K562 (cell line): ENCODE measurements at regions not wholly inside any gene's neighbourhood (a gene's known extent, or its start where the extent isn't known, plus 50 kb on each side); places are given as distances from the start of the nearest gene placed in this dataset.

ENCODE experiments used
- BCOR ChIP-seq: fragments of 450-650 bp; IDR thresholded peaks from 2 replicates; pipeline ENCODE4 v1.6.1; 2016
- CAMTA2 ChIP-seq: fragments of 250-450 bp; sonication (Bioruptor Pico); conservative IDR thresholded peaks from 2 replicates; pipeline ENCODE4 v1.5.1; 2022
- EHMT2 ChIP-seq: fragments of 450-650 bp; IDR thresholded peaks from 2 replicates; pipeline ENCODE4 v1.6.1; 2018; ENCODE audit warnings: antibody characterized with exemption
- EZH2 ChIP-seq: IDR thresholded peaks from 2 replicates; pipeline ENCODE4 v1.6.1; 2012; ENCODE audit warnings: low read depth, mild to moderate bottlenecking, inconsistent platforms, low read length, borderline replicate concordance
- HES1 ChIP-seq: fragments of 450-650 bp; IDR thresholded peaks from 2 replicates; pipeline ENCODE4 v1.6.1; 2016; ENCODE audit warnings: low read depth, mild to moderate bottlenecking, moderate library complexity
- KLF6 ChIP-seq: fragments of 250-450 bp; sonication (Bioruptor Pico); IDR thresholded peaks from 2 replicates; pipeline ENCODE4 v1.4.0; 2020; ENCODE audit warnings: mild to moderate bottlenecking, moderate library complexity, borderline replicate concordance
- MAZ ChIP-seq, 2 experiments: fragments of 450-650 bp in 1 of 2; sonication (generic) in 1 of 2; formaldehyde crosslinking; IDR thresholded peaks in 1 of 2; conservative IDR thresholded peaks in 1 of 2; 2 replicates each; pipeline versions ENCODE4 v1.4.0 to v1.5.0; 2020; ENCODE audit warnings: mild to moderate bottlenecking in 1 of 2, missing genetic modification reagents in 1 of 2
- SMC3 ChIP-seq: conservative IDR thresholded peaks from 2 replicates; pipeline ENCODE4 v1.6.1; 2011; ENCODE audit warnings: low read depth, low read length, improper control_type of control experiment; ENCODE audit not compliant: insufficient read depth
- SRSF3 ChIP-seq: fragments of 200-400 bp; formaldehyde crosslinking; IDR thresholded peaks from 2 replicates; pipeline ENCODE4 v1.6.1; 2016; ENCODE audit warnings: mild to moderate bottlenecking, low read length, moderate library complexity; ENCODE audit not compliant: insufficient read depth
- TOE1 ChIP-seq, 2 experiments: fragments of 450-650 bp in 1 of 2; sonication (generic) in 1 of 2; formaldehyde crosslinking in 1 of 2; IDR thresholded peaks; 2 replicates each; pipeline versions ENCODE4 v1.7.1 to v1.8.0; 2016 to 2022; ENCODE audit warnings: borderline replicate concordance in 2 of 2, mild to moderate bottlenecking in 2 of 2, antibody characterized with exemption in 1 of 2, inconsistent platforms in 1 of 2, low read depth in 1 of 2, missing genetic modification reagents in 1 of 2, moderate library complexity in 1 of 2
- ZBTB12 ChIP-seq: fragments of 250-450 bp; sonication (Bioruptor Pico); IDR thresholded peaks from 2 replicates; pipeline ENCODE4 v1.4.0; 2020
- ZNF174 ChIP-seq: fragments of 250-450 bp; sonication (Bioruptor Pico); IDR thresholded peaks from 2 replicates; pipeline ENCODE4 v1.4.0; 2020; ENCODE audit warnings: mild to moderate bottlenecking
- ZNF212 ChIP-seq: fragments of 450-650 bp; formaldehyde crosslinking; IDR thresholded peaks from 2 replicates; pipeline ENCODE4 v1.4.0; 2020; ENCODE audit warnings: mild to moderate bottlenecking
- ZNF239 ChIP-seq: fragments of 250-450 bp; sonication (Bioruptor Pico); IDR thresholded peaks from 2 replicates; pipeline ENCODE4 v1.4.0; 2020; ENCODE audit warnings: mild to moderate bottlenecking
- TF ChIP-seq, protein P1 (sequence below): fragments of 450-650 bp; formaldehyde crosslinking; IDR thresholded peaks from 2 replicates; pipeline ENCODE4 v1.4.0; 2020; ENCODE audit warnings: mild to moderate bottlenecking, moderate library complexity
- TF ChIP-seq, protein P2 (sequence below): sonication (generic); formaldehyde crosslinking; IDR thresholded peaks from 2 replicates; pipeline ENCODE4 v1.8.1; 2023; ENCODE audit warnings: mild to moderate bottlenecking, missing genetic modification reagents
- TF ChIP-seq, protein P3 (sequence below): fragments of 450-650 bp; IDR thresholded peaks from 2 replicates; pipeline ENCODE4 v1.7.1; 2018; ENCODE audit warnings: mild to moderate bottlenecking, low read depth; ENCODE audit not compliant: partially characterized antibody

GRCh38 chr20:48139262-48140041 is 354.2 kb upstream of the SULF2 start (continued):
- TF ChIP-seq, protein P1, sequence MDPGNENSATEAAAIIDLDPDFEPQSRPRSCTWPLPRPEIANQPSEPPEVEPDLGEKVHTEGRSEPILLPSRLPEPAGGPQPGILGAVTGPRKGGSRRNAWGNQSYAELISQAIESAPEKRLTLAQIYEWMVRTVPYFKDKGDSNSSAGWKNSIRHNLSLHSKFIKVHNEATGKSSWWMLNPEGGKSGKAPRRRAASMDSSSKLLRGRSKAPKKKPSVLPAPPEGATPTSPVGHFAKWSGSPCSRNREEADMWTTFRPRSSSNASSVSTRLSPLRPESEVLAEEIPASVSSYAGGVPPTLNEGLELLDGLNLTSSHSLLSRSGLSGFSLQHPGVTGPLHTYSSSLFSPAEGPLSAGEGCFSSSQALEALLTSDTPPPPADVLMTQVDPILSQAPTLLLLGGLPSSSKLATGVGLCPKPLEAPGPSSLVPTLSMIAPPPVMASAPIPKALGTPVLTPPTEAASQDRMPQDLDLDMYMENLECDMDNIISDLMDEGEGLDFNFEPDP (CRISPR knock-in tag), result peak; percentile 94
- TF ChIP-seq MAZ (CRISPR knock-in tag; conservative IDR thresholded peaks at IDR 0.05 in 1 of 2, IDR thresholded peaks at IDR 0.05 in 1 of 2) (peak in 1 of 2 experiments; percentile 97; a peak in 2 of 4 replicates), EHMT2 (no peak), ZNF174 (CRISPR knock-in tag) (peak; percentile 89), HES1 (no peak), EZH2 (no peak), ZNF239 (CRISPR knock-in tag) (peak; percentile 99), TOE1 (IDR thresholded peaks at IDR 0.05; ENCODE audit: borderline replicate concordance) (no peak), TOE1 (CRISPR knock-in tag; IDR thresholded peaks at IDR 0.05; ENCODE audit: borderline replicate concordance, low read depth) (no peak), BCOR (no peak), KLF6 (peak; percentile 100), CAMTA2 (CRISPR knock-in tag) (0 out of 2 replicates have a peak, but pooled peaks have one; percentile 41), SRSF3 (no peak), SMC3 (no peak), ZBTB12 (CRISPR knock-in tag) (peak; percentile 95), ZNF212 (CRISPR knock-in tag) (peak; percentile 98)
- TF ChIP-seq, protein P2, sequence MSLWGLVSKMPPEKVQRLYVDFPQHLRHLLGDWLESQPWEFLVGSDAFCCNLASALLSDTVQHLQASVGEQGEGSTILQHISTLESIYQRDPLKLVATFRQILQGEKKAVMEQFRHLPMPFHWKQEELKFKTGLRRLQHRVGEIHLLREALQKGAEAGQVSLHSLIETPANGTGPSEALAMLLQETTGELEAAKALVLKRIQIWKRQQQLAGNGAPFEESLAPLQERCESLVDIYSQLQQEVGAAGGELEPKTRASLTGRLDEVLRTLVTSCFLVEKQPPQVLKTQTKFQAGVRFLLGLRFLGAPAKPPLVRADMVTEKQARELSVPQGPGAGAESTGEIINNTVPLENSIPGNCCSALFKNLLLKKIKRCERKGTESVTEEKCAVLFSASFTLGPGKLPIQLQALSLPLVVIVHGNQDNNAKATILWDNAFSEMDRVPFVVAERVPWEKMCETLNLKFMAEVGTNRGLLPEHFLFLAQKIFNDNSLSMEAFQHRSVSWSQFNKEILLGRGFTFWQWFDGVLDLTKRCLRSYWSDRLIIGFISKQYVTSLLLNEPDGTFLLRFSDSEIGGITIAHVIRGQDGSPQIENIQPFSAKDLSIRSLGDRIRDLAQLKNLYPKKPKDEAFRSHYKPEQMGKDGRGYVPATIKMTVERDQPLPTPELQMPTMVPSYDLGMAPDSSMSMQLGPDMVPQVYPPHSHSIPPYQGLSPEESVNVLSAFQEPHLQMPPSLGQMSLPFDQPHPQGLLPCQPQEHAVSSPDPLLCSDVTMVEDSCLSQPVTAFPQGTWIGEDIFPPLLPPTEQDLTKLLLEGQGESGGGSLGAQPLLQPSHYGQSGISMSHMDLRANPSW (CRISPR knock-in tag), result no peak
- TF ChIP-seq, protein P3, sequence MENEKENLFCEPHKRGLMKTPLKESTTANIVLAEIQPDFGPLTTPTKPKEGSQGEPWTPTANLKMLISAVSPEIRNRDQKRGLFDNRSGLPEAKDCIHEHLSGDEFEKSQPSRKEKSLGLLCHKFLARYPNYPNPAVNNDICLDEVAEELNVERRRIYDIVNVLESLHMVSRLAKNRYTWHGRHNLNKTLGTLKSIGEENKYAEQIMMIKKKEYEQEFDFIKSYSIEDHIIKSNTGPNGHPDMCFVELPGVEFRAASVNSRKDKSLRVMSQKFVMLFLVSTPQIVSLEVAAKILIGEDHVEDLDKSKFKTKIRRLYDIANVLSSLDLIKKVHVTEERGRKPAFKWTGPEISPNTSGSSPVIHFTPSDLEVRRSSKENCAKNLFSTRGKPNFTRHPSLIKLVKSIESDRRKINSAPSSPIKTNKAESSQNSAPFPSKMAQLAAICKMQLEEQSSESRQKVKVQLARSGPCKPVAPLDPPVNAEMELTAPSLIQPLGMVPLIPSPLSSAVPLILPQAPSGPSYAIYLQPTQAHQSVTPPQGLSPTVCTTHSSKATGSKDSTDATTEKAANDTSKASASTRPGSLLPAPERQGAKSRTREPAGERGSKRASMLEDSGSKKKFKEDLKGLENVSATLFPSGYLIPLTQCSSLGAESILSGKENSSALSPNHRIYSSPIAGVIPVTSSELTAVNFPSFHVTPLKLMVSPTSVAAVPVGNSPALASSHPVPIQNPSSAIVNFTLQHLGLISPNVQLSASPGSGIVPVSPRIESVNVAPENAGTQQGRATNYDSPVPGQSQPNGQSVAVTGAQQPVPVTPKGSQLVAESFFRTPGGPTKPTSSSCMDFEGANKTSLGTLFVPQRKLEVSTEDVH, result no peak
